Eye (tissue), 1 donor: ENCODE measurements at regions not wholly inside any gene's neighbourhood (a gene's known extent, or its start where the extent isn't known, plus 50 kb on each side); places are given as distances from the start of the nearest gene placed in this dataset.

ENCODE experiments used
- DNase-seq: peaks from one replicate; pipeline ENCODE4 v3.0.0-alpha.2; 2015

GRCh38 chr3:22908989-22909507 lies 294.1 kb upstream of the UBE2E2 start:
- DNase-seq: peak; percentile 11

GRCh38 chr3:22916933-22917332 lies 286.2 kb upstream of the UBE2E2 start:
- DNase-seq: no peak

GRCh38 chr3:22920006-22920405 lies 283.1 kb upstream of the UBE2E2 start:
- no peak for DNase-seq

- DNase-seq: no peak
Measured at GRCh38 chr3:22922317-22922716, 280.8 kb upstream of the UBE2E2 start.

GRCh38 chr3:22923711-22924110 lies 279.4 kb upstream of the UBE2E2 start:
- no peak for DNase-seq

- peak; percentile 20 for DNase-seq
Measured at GRCh38 chr3:22928216-22929110, 274.7 kb upstream of the UBE2E2 start.

GRCh38 chr3:22933051-22933840 lies 269.9 kb upstream of the UBE2E2 start:
- peak; percentile 15 for DNase-seq

- DNase-seq: no peak
Measured at GRCh38 chr3:22933841-22934116, 269.3 kb upstream of the UBE2E2 start.

GRCh38 chr3:22935040-22935439 lies 268.1 kb upstream of the UBE2E2 start:
- DNase-seq: no peak

- DNase-seq: no peak
Measured at GRCh38 chr3:22937536-22937935, 265.6 kb upstream of the UBE2E2 start.

- no peak for DNase-seq
Measured at GRCh38 chr3:22938739-22939138, 264.4 kb upstream of the UBE2E2 start.

GRCh38 chr3:22939349-22939748 lies 263.8 kb upstream of the UBE2E2 start:
- peak; percentile 11 for DNase-seq

GRCh38 chr3:22940285-22940684 lies 262.8 kb upstream of the UBE2E2 start:
- DNase-seq: no peak

GRCh38 chr3:22942981-22943380 lies 260.1 kb upstream of the UBE2E2 start:
- DNase-seq: no peak

GRCh38 chr3:22947851-22948250 lies 255.3 kb upstream of the UBE2E2 start:
- DNase-seq: peak; percentile 33

- peak; percentile 27 for DNase-seq
Measured at GRCh38 chr3:22951910-22952309, 251.2 kb upstream of the UBE2E2 start.

- DNase-seq: no peak
Measured at GRCh38 chr3:22952860-22953259, 250.3 kb upstream of the UBE2E2 start.

- no peak for DNase-seq
Measured at GRCh38 chr3:22959593-22959992, 243.5 kb upstream of the UBE2E2 start.

- DNase-seq: peak; percentile 88
Measured at GRCh38 chr3:22960105-22960984, 242.8 kb upstream of the UBE2E2 start.

- DNase-seq: no peak
Measured at GRCh38 chr3:22962244-22962643, 240.9 kb upstream of the UBE2E2 start.

- DNase-seq: no peak
Measured at GRCh38 chr3:22966349-22966748, 236.8 kb upstream of the UBE2E2 start.

GRCh38 chr3:22969276-22969675 lies 233.9 kb upstream of the UBE2E2 start:
- DNase-seq: no peak

GRCh38 chr3:22971497-22971896 lies 231.6 kb upstream of the UBE2E2 start:
- no peak for DNase-seq
